Stimulated activated naive CD8-positive, alpha-beta T cell treated with anti-CD3 and anti-CD28 coated beads, Interleukin-15, Interleukin-2, amounts not matched to agents 100 U/mL and 50 U/mL, for 24 hours (primary cell): ENCODE measurements at regions not wholly inside any gene's neighbourhood (a gene's known extent, or its start where the extent isn't known, plus 50 kb on each side); places are given as distances from the start of the nearest gene placed in this dataset.

Experiments used
- ATAC-seq: fragments of 150-1000 bp; cut with Tn5 transposase; one replicate; pipeline ENCODE4 v1.10.0; 2021
- DNase-seq: peaks from one replicate; pipeline ENCODE4 v3.0.0; 2021

DNA sequence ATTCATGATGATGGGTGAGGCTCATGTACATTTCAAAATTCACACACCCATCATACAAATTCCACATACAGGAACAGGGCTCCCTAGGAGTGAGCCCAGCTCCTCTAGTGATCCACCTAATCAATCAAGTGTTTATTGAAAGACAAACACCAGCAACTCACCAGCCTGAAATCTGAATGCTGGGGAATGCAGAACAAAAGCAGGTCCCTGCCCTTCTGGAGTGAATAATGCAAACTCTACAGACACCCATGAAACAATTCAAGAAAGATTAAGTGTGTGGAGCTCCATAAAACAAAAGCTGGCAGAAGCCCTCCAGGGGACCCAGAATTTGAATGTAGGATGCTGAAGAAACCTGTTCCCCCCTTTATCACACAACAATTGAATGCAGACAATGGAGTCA, 396.7 kb upstream of the JARID2 start:
- no peak for ATAC-seq
- DNase-seq, result no peak

GRCh38 chr6:14851281-14851680, 394.6 kb upstream of the JARID2 start:
- DNase-seq, result no peak
- ATAC-seq, result no peak

- DNase-seq (no peak), ATAC-seq (no peak)
Observed at GRCh38 chr6:14852375-14852774, 393.5 kb upstream of the JARID2 start.

DNA sequence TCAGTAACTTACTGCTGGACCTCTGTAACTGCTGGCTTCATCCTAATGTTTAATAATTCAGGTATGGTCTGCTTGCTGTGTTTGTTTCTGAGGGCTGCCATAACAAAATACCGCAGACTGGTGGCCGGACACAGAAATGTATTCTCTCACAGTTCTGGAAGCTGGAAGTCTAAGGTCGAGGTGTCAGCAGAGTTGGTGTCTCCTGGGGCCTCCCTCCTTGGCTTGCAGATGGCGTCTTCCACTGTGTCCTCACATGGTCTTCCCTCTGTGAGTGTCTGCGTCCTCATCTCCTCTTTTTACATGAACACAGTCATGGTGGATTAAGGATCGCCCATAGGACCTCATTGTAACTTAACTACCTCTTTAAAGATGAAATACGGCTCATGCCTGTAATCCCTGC, 389.7 kb upstream of the JARID2 start:
- ATAC-seq (no peak), DNase-seq (no peak)

DNA sequence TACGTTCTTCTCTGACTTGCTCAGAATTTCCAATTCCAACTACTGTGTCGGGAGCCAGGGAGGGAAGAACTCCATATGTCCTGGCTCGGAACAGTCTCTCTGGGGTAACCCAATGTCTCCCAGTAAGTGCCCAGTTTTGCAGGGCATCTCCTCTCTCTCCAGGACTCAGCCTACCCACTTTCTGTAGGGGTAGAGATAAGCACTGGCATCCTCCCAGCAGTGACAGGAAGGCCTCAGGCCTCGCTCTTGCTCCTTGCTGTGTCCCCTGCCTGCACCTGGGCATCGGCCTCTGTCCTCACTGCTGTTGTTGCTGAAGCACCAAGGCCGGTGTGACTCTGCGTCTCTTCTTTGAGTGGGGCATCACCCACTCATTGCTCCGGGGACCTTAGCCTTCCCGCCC, 388.9 kb upstream of the JARID2 start:
- ATAC-seq, result no peak
- DNase-seq, result no peak

DNA sequence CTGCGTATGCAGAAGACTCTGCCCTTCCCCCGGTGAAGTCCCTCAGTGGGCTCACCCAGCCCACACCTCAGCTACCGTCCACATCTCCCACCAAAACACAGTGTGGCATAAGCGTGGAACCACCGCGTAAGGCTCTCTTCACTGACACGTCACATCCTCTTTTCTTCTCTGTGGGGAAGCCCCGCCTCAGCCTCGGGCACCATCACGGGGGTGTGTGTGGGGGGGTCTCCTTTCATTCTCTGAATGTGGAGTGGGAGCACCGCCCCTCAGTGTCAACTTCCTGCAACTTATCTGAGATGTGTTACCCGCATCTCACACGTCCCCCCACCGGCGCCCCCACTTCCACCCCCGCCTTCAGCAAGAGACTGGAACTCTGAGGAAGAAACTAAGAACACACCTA, 388.4 kb upstream of the JARID2 start:
- DNase-seq, result peak; percentile 79
- ATAC-seq, result peak; percentile 66

DNA sequence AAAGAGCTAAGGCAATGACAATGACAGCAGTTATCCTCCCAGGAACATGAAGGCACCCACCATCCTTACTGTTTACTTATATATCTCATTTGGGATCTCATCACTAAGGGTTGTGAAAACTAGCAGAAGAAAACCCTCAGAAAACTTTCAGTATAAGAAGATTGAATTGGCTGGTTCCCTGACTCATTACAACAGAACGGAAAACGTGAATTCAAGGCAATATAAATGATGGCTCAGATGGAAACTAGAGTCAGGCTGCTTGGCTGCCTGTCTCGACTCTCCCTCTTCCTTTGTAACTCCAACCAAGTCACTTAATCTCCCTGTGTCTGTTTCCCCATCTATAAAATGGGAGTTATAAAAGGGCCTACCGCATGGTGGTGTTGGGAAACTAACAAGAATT, 387.1 kb upstream of the JARID2 start:
- ATAC-seq (peak; percentile 73), DNase-seq (no peak)

GRCh38 chr6:14860774-14861173, 385.1 kb upstream of the JARID2 start:
- no peak for ATAC-seq
- no peak for DNase-seq

DNA sequence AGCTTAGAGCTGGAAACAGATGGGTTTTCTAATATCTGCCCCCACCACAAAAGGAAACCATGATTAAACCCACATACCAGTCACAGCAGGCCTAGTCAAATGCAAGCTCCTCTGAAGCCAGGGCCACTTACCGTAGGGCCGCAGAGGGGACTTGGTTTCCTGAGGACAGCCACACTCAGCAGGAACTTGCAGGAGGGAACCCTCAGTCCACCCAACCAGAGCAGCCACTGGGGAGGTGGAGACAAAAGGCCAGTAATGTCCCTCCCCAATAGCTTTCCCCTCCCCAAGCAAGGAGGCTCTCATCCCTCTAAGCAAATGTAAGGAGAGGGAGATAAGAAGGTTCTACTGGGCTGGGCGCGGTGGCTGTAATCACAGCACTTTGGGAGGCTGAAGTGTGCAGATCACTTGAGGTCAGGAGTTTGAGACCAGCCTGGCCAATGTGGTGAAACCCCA, 384.4 kb upstream of the JARID2 start:
- no peak for DNase-seq
- ATAC-seq, result peak; percentile 33

DNA sequence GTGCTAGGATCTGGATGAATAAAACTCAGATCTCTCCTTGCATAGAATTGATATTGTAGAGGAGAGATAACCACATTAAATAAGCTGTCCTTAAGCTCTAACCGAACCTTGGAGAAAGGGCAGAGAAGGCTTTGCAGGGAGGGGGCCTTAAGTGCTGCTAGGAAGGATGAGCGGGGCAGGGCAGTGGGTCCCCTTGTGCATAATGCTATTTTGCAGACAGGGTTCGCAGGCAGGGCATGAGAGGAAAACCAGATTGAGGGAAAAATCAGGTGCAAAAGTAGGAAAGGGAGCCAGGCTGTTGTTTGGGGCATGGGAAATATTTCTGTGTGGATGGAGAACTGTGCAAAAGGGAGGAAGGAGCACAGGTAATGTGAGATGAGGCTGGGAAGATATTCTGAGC, 383.0 kb upstream of the JARID2 start:
- DNase-seq (no peak), ATAC-seq (no peak)

DNA sequence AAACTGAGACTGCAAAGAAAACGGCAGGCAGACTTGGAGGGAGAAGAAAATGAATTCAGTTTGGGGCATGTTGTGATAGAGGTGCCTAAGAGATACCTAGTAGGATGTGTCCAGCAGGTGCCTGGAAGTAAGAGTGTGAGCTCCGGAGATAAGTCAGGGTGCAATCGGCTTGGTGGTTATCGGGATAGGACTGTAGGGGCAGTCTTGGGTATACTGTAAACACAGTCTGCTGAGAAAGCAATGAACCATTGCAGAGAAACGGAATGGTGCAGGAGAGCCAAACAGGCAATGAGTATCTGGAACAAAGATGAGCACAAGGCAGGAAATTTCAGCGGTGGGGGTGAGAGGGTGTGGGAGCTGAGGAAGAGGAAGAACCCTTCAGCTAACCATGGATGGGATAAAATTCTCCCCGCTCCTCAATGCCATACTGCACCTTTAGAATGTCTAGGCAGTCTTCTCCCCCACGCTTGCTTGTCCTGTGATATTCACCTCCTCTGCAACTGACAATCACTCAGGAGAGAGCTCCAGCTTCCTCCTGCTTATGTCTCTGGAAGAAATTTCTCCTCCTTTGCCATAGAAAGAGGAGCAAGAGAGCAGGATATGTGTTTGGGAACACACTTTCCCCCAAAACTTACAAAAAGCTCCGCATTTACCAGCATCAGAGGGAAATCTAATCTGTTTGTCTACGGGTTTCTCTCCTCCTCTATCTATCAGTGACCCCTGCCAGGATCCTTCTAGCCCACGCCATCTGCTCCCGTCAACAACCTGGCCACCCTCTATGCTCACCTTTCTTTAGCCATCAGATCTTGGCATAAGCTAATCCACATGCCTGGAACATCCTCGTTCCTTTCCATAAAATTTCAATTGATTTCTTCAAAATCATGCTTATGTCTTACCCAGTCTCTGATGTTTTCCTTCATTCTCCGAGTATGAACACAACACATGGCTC, 381.7 kb upstream of the JARID2 start:
- DNase-seq (no peak), ATAC-seq (no peak)

DNA sequence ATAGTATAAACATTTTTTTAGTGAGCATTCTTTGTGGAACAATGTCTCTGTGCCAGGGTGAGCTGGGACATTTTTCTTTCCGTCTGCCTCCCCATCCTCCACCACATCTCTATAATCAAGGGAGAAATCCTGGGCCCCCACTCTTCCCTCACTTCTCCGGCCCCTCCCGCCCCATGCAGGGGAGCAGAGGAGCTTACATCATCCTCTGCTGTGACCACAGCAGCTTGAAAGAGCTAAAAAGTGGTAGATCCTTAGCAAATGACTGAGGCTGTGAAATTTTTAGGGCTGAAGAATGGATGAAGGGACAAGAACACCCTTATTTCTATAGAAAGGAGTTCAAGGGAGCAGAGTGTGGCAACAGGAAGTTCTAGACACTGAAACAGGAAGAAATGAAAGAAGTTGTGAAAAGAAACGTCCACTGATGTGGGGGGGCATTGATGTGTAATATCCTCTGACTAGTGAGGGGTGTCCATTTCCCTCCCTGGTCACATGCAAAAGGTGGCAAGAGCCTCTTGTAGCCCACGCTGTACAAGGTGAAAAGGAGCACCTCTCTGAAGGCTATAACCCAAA, 380.3 kb upstream of the JARID2 start:
- peak; percentile 52 for ATAC-seq
- no peak for DNase-seq

DNA sequence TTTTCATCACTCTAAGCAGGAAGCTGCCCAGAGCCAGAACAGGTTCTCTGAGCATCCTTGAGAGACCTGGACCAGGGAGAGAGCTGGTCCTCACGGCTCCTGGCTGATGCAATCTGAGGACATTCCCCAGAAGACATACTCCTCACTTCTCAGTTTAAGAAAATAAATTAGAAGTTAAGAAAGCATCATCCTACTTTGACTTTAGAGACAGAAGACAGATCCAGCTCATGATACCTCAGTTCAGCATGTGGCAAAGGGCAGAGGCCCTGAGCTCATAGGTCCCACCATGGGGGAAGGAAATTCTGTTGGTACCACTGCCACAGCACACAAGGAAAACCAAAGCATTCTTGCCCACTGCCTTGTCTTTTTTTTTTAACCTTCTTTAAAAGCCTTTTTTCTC, 378.1 kb upstream of the JARID2 start:
- ATAC-seq (no peak), DNase-seq (no peak)

GRCh38 chr6:14871221-14871620, 374.6 kb upstream of the JARID2 start:
- DNase-seq (no peak), ATAC-seq (no peak)

DNA sequence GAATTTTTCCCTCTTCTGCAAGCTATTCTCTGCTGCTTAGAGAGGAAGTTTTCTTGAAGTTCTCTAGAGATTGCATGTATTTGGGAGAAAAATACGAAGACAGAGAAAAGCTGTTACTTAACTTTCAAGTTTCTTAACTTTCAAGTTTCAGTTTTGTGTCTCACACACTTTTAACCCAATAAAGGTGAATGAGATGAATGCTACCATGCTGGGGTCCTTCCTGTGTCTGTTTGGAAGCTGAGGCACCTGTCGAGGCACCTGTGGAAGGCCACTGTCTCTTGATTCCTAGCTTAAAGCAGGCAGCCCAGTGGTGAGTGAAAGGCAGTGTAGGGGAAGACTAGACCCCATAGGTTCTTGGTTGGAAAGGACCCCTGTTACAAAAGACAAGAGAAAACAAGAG, 372.8 kb upstream of the JARID2 start:
- ATAC-seq, result no peak
- no peak for DNase-seq

DNA sequence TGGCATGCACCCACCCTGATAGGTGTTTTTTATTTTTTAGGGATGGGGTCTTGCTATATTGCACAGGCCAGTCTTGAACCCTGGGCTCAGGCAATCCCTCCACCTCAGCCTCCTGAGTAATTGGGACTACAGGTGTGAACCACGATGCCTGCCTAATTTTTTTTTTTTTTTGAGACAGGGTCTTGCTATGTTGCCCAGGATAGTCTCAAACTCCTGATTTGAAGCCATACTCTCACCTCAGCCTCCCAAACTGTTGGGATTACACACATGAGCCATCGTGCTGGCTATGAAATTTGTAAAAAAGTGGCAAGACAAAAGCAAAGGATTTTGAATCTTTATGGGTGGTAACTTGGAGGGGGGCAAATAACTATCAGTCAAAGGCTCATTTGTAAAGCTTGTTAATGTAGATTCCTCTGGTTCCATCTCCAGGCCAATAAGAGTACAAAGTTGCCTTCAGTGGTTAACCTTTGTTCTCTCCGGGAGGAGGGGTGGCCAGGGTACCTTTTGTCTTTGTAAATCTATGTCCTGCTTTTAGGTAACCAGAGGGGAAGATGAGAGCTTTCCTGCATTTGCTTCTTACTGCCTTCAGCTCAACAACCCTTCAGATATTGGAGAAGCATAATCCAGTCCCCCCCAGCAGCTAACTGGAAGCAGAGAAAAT, 372.0 kb upstream of the JARID2 start:
- no peak for DNase-seq
- no peak for ATAC-seq

DNA sequence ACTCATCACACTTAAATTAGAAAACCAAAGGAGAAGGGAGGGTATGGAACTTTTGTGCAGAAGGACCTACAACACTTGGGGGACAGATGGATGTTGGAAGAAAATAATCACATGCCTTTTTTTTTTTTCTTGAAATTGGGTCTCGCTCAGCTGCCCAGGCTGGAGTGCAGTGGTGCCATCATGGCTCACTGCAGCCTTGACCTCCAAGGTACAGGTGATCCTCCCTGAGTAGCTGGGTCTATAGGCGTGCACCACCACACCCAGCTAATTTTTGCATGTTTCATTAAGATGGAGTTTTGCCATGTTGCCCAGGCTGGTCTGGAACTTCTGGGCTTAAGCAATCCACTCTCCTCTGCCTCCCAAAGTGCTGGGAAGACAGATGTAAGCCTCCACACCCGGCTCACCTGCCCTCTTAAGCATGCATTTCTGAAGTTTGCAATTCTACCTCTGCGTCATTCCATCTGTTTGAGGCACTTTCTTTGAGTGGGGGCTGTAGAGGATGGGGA, 370.8 kb upstream of the JARID2 start:
- no peak for DNase-seq
- ATAC-seq, result no peak

DNA sequence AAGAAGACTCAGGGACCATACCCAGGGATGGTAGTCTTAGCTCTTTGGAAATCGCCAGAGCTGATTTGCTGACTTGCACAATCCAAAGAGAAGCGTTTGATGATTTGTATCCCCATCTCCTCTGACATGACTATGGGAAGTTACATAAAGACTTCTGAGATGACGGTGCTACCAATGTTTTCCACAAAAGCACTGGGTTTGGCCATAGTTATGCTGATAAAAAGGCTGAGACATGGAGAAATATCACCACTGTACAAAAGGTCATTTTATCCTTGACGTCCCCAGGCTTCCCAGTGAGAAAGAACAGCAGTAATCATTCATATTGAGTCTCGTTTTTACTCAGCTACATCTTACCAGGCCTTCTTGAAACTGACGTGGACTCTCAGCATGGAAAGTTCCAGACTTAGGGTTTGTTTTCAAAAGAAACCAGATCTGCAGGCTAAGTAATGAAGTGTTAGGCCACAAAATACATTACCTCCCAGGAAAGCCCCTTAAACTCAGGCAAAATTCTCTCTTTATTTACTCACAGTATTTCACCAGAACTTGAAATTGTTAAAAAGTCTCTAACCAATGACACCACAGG, 370.3 kb upstream of the JARID2 start:
- ATAC-seq (peak; percentile 75), DNase-seq (no peak)

DNA sequence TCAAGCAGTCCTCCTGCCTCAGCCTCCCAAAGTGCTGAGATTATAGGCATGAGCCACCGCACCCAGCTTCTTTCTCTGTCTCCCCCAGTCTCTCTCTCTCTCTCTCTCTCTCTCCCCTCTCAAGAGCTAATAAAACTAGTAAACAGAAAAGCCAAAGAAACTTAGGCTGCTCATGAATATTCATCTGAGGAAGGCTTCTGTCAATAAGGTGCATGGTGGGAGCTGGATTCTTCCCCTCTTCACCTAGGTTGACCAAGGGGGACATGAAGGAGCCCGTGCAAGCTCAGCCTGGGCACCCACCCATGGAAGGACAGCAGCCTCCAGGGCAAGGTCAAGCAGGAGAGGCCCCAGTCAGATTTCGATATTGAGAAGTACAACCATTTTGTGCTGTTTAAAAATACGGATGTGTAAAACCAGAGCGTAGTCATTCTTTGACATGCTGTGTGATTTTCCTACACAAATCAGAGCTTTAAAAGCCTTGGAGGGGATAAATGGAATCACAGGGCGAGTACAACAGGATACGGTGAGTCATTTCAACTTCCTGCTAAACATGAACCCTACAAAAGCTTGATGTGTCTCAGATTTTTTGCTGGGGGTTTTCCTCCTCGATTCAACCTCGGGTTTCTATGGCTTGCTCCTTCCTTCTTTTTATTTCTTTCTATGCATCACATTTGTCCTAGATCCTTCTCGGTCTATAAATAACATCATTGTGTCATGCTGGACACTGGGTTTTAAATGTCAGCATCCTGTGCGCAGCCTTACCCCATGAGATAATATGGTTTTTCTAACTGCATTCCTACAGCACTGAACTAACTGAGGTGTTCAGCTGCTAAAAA, 368.9 kb upstream of the JARID2 start:
- DNase-seq (no peak), ATAC-seq (peak; percentile 72)

- DNase-seq (no peak), ATAC-seq (no peak)
Observed at GRCh38 chr6:14877758-14878157, 368.1 kb upstream of the JARID2 start.

- ATAC-seq (no peak), DNase-seq (no peak)
Observed at GRCh38 chr6:14880052-14880451, 365.8 kb upstream of the JARID2 start.

DNA sequence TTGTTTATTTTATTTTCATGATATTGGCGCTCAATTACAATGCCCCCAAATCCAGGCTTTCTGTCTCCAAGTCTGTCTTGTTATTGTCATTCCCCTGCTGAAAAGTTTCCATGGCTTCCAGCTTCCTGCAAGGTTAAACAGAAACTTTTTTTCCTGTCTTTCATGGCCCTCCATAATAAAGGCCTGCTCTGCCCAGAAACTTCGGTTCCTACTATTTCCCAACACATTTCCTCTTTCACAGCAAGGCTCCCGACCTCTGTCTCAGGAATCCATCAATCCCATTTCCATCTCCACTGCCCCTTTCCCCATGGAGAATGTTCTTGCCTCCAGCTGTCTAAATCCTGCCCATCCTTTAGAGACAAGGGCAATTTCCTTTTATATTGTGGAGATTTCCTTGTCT, 365.2 kb upstream of the JARID2 start:
- ATAC-seq (no peak), DNase-seq (no peak)
